K562 (cell line): ENCODE measurements at regions not wholly inside any gene's neighbourhood (a gene's known extent, or its start where the extent isn't known, plus 50 kb on each side); places are given as distances from the start of the nearest gene placed in this dataset.

Source experiments
- ATAC-seq: fragments of 200-7000 bp; cut with Tn5 transposase; 3 replicates; pipeline ENCODE4 v1.9.1; 2020; ENCODE audit warnings: moderate library complexity
- BruUV-seq: library from RNA; stranded (reverse); fragments of 400-500 nt; replicated peaks from 2 replicates; lab custom pipeline; 2021; lab: Mats Ljungman, UMichigan
- CTCF ChIA-PET: fragments of 300-600 bp; formaldehyde crosslinking; extraction: SDS; loops from one replicate; lab custom pipeline; 2021; ENCODE audit warnings: low intra/inter-chr PET ratio; lab: Yijun Ruan, JAX
- POLR2A ChIA-PET: fragments of 300-600, 350-650 bp; sonication (Branson Sonifier 250); formaldehyde crosslinking; extraction: SDS; loops from one replicate; lab custom pipeline; 2021; ENCODE audit warnings: antibody characterized with exemption, inconsistent platforms; lab: Yijun Ruan, JAX
- DNase-seq, 4 experiments: peaks; one replicate each; pipeline versions ENCODE4 v3.0.0 to v3.0.0-alpha.2; 2011 to 2018; ENCODE audit warnings: low spot score in 3 of 4, mixed read lengths in 3 of 4; ENCODE audit errors: extremely low read depth in 1 of 4
- FAIRE-seq: peaks from 2 replicates; lab custom pipeline; 2011; peaks lifted over from hg19 to GRCh38; lab: Jason Lieb, UNC
- H2AFZ ChIP-seq: 2 replicates; pipeline ENCODE4 v1.6.0; 2011; ENCODE audit warnings: low read depth, low read length, control low read depth, inconsistent platforms
- H3K27ac ChIP-seq: fragments of 200-600 bp; 3 replicates; pipeline ENCODE4 v1.8.0; 2011; ENCODE audit warnings: low read depth, mild to moderate bottlenecking, control low read depth, inconsistent platforms, low read length, moderate library complexity, mixed read lengths; ENCODE audit errors: extremely low read depth
- H3K27me3 ChIP-seq, 2 experiments: fragments of 300-600 bp in 1 of 2; 2 replicates in 1 of 2; 3 replicates in 1 of 2; pipeline versions ENCODE4 v1.6.0 to v1.8.0; 2011; ENCODE audit warnings: inconsistent platforms in 2 of 2, low read length in 2 of 2, mild to moderate bottlenecking in 1 of 2, mixed read lengths in 1 of 2, moderate library complexity in 1 of 2; ENCODE audit not compliant: control insufficient read depth in 2 of 2, insufficient read depth in 2 of 2
- H3K36me3 ChIP-seq: fragments of 300-600 bp; 3 replicates; pipeline ENCODE4 v1.8.0; 2011; ENCODE audit warnings: mild to moderate bottlenecking, low read length, inconsistent platforms; ENCODE audit not compliant: control insufficient read depth, insufficient read depth
- H3K4me1 ChIP-seq, 2 experiments: fragments of 200-600 bp in 1 of 2; replicated peaks in 1 of 2; 2 replicates in 1 of 2; 3 replicates in 1 of 2; pipeline versions ENCODE4 v1.5.1 to v1.8.0; 2011; ENCODE audit warnings: inconsistent platforms in 2 of 2, low read length in 2 of 2, mild to moderate bottlenecking in 1 of 2, mixed read lengths in 1 of 2, moderate library complexity in 1 of 2; ENCODE audit not compliant: control insufficient read depth in 2 of 2, insufficient read depth in 2 of 2
- H3K4me2 ChIP-seq: 2 replicates; pipeline ENCODE4 v1.6.1; 2011; ENCODE audit warnings: low read length, control low read depth, inconsistent platforms, mixed read lengths; ENCODE audit not compliant: insufficient read depth
- H3K4me3 ChIP-seq: fragments of 200-600 bp; sonication (generic), shearing (Covaris generic); 2 replicates; pipeline ENCODE4 v1.5.1; 2016; ENCODE audit warnings: control low read depth, inconsistent platforms
- H3K79me2 ChIP-seq: fragments of 200-600 bp; 3 replicates; pipeline ENCODE4 v1.8.0; 2011; ENCODE audit warnings: low read length, inconsistent platforms; ENCODE audit not compliant: control insufficient read depth, insufficient read depth
- H3K9ac ChIP-seq, 2 experiments: 2 replicates each; pipeline versions ENCODE4 v1.6.0 to v1.6.1; 2011; ENCODE audit warnings: low read depth in 2 of 2, low read length in 2 of 2, control low read depth in 1 of 2, inconsistent platforms in 1 of 2, mild to moderate bottlenecking in 1 of 2, mixed read lengths in 1 of 2; ENCODE audit not compliant: insufficient read depth in 1 of 2
- H3K9me1 ChIP-seq: one replicate; pipeline ENCODE4 v1.6.0; 2011; ENCODE audit warnings: inconsistent platforms, mild to moderate bottlenecking, low read length, moderate library complexity; ENCODE audit not compliant: control insufficient read depth, insufficient read depth
- H3K9me3 ChIP-seq: replicated peaks from 2 replicates; pipeline ENCODE4 v1.5.1; 2011; ENCODE audit warnings: low read depth, low read length, inconsistent platforms; ENCODE audit not compliant: control insufficient read depth, insufficient read depth
- H4K20me1 ChIP-seq: replicated peaks from 2 replicates; pipeline ENCODE4 v1.6.1; 2011; ENCODE audit warnings: low read length, inconsistent platforms, mixed read lengths; ENCODE audit not compliant: control insufficient read depth, insufficient read depth
- ADNP ChIP-seq: fragments of 200-800 bp; sonication (Bioruptor generic); IDR thresholded peaks from 2 replicates; pipeline ENCODE4 v1.6.1; 2016; ENCODE audit warnings: missing genetic modification characterization, missing compliant biosample characterization
- CHCHD3 ChIP-seq: fragments of 250-450 bp; sonication (Bioruptor Pico); IDR thresholded peaks from 2 replicates; pipeline ENCODE4 v2.1.2; 2022; ENCODE audit warnings: mild to moderate bottlenecking
- HMG20A ChIP-seq: fragments of 450-650 bp; formaldehyde crosslinking; conservative IDR thresholded peaks from 2 replicates; pipeline ENCODE4 v1.4.0; 2020; ENCODE audit warnings: mild to moderate bottlenecking, mixed read lengths
- MYBL2 ChIP-seq, 2 experiments: fragments of 450-650 bp in 1 of 2; sonication (generic) in 1 of 2; formaldehyde crosslinking in 1 of 2; IDR thresholded peaks; 2 replicates each; pipeline versions ENCODE4 v1.6.1 to v1.8.1; 2017 to 2022; ENCODE audit warnings: borderline replicate concordance in 1 of 2, inconsistent platforms in 1 of 2, low read depth in 1 of 2, mild to moderate bottlenecking in 1 of 2, missing genetic modification reagents in 1 of 2, moderate library complexity in 1 of 2
- PHF20 ChIP-seq: fragments of 450-650 bp; IDR thresholded peaks from 2 replicates; pipeline ENCODE4 v1.6.1; 2018; ENCODE audit not compliant: partially characterized antibody
- PRPF4 ChIP-seq: fragments of 200-400 bp; formaldehyde crosslinking; IDR thresholded peaks from one replicate; pipeline ENCODE4 v1.6.1; 2017; ENCODE audit warnings: low read length, low read depth, mild to moderate bottlenecking; ENCODE audit not compliant: insufficient read depth, poor library complexity, severe bottlenecking
- RHOXF2B ChIP-seq: fragments of 250-450 bp; sonication (Bioruptor Pico); conservative IDR thresholded peaks from 2 replicates; pipeline ENCODE4 v1.5.1; 2021
- THAP12 ChIP-seq: fragments of 250-450 bp; sonication (Bioruptor Pico); IDR thresholded peaks from 2 replicates; pipeline ENCODE4 v1.9.0; 2021; ENCODE audit warnings: mild to moderate bottlenecking, inconsistent platforms
- ZNF449 ChIP-seq: fragments of 250-450 bp; sonication (Bioruptor Pico); IDR thresholded peaks from 2 replicates; pipeline ENCODE4 v1.8.0; 2022; ENCODE audit warnings: moderate library complexity, mild to moderate bottlenecking, inconsistent platforms
- WGBS: fragments of 100-300 bp; shearing (Covaris generic); methylation state at CpG from one replicate; pipeline ENCODE4 v1.1.6; 2016; ENCODE audit warnings: low coverage, mixed read lengths; ENCODE audit not compliant: insufficient coverage; ENCODE audit errors: missing lambda C conversion rate; 5-methylcytosine and 5-hydroxymethylcytosine counted together
- in situ Hi-C: fragments of 300-500 bp; cut with MboI; formaldehyde crosslinking; loops from 4 replicates; pipeline ENCODE4 v1.15.0; 2018; ENCODE audit warnings: inconsistent platforms, mixed read lengths
- intact Hi-C: fragments of 100-400 bp; cut with micrococcal nuclease; formaldehyde crosslinking; loops from 2 replicates; pipeline ENCODE4 v1.14.2; 2022

DNA sequence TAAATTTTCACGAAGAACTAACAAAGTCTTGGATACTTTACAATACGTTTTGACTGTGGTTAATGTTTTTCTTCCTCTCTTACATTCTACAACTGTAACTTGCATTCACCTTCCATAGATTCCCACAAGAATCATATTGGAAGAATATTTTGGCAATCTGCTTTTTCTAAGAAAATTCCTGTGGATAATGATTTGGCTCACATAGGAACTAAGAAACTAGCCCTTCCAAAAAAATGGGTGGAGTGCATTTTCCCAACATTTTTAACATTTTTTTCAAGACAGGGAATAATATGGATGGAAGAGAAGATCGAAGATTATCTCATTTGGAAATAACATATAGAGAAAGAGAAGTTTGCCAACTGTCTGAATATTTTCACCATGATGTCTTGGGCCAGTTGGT is 256.9 kb upstream of the POU2AF2 start:
- WGBS = 0% methylated on average over 3 of the region's 3 CpGs
- BruUV-seq = no TSS peak
- Histone ChIP-seq H3K36me3 (no peaks in the 10 kb centered on the region), H3K4me2 (no peak overlapping the region), H3K9me1 (no peaks in the 10 kb centered on the region), H2AFZ (no peak overlapping the region), H3K79me2 (no peaks in the 10 kb centered on the region), H3K4me1 (no peaks in the 10 kb centered on the region), H3K9ac (no peak overlapping the region), H3K27ac (no peak overlapping the region), H3K27me3 (no peaks in the 10 kb centered on the region), H3K9me3 (no peaks in the 10 kb centered on the region), H3K4me3 (no peak overlapping the region), H4K20me1 (no peaks in the 10 kb centered on the region)
- in situ Hi-C loops = no loop called here
- intact Hi-C loops = no loop called here
- DNase-seq (no peak), FAIRE-seq (no peak), ATAC-seq (no peak)
- TF ChIP-seq THAP12 (CRISPR knock-in tag) = no peak
- TF ChIP-seq PRPF4 = no peak
- TF ChIP-seq ADNP = no peak
- no peak for TF ChIP-seq RHOXF2B (CRISPR knock-in tag)
- TF ChIP-seq ZNF449 (CRISPR knock-in tag) = no peak
- no peak for TF ChIP-seq HMG20A (CRISPR knock-in tag)
- TF ChIP-seq MYBL2 (IDR thresholded peaks at IDR 0.05; ENCODE audit: low read depth) = no peak
- no peak for TF ChIP-seq MYBL2 (CRISPR knock-in tag; IDR thresholded peaks at IDR 0.05; ENCODE audit: borderline replicate concordance)
- no peak for TF ChIP-seq CHCHD3 (CRISPR knock-in tag)
- no peak for TF ChIP-seq PHF20
- ChIA-PET CTCF (no interaction called here), POLR2A (no interaction called here)
